ENCODE measurements at regions not wholly inside any gene's neighbourhood (a gene's known extent, or its start where the extent isn't known, plus 50 kb on each side); places are given as distances from the start of the nearest gene placed in this dataset.

- no peak for TF ChIP-seq POLR2AphosphoS5 (IDR thresholded peaks at IDR 0.05; ENCODE audit: borderline replicate concordance, low read depth, low read length)
- no peak for TF ChIP-seq EZH2 (IDR thresholded peaks at IDR 0.05)
- TF ChIP-seq FOXP2 (optimal IDR thresholded peaks at IDR 0.05; ENCODE audit: control extremely low read depth, extremely low read length, insufficient read depth), result no peak
These were observed 425.7 kb upstream of the CYLC2 start for GRCh38 chr9:102569436-102569835.

All from SK-N-MC (cell line).